ENCODE measurements at regions not wholly inside any gene's neighbourhood (a gene's known extent, or its start where the extent isn't known, plus 50 kb on each side); places are given as distances from the start of the nearest gene placed in this dataset.

GRCh38 chr2:8545695-8546611, 135.9 kb upstream of the ID2 start:
- no peak for ATAC-seq
- peaks cover 11 to 31% of the 10 kb centered on the region in 2 experiments for H3K4me1 ChIP-seq (replicated peaks in 1 of 2; ENCODE audit: control insufficient read depth in 2 of 2, insufficient read depth in 2 of 2, low read length in 2 of 2)
- no peak overlapping the region for H2AFZ ChIP-seq (ENCODE audit: low read depth, low read length)
- H3K4me2 ChIP-seq (ENCODE audit: insufficient read depth, low read length): no peak overlapping the region
- no peak for FAIRE-seq
- no peak overlapping the region for H3K4me3 ChIP-seq
- no TSS peak for BruUV-seq (replicated peaks)
- 0 out of 2 replicates have a peak, but pooled peaks have one; percentile 32 for TF ChIP-seq ZBTB33 (CRISPR knock-in tag; IDR thresholded peaks at IDR 0.05)
- peak in 1 of 2 experiments; percentile 6; a peak in 1 of 4 replicates for TF ChIP-seq RCOR1 (IDR thresholded peaks at IDR 0.05; ENCODE audit: borderline replicate concordance in 1 of 2, low read depth in 2 of 2, low read length in 2 of 2)
- no peak for TF ChIP-seq CREBBP (IDR thresholded peaks at IDR 0.05; ENCODE audit: low read depth, low read length)
- peak; percentile 57 for TF ChIP-seq RBM25 (IDR thresholded peaks at IDR 0.05; ENCODE audit: low read depth, low read length, severe bottlenecking)
- peak; percentile 11 for TF ChIP-seq KDM5B (IDR thresholded peaks at IDR 0.05; ENCODE audit: insufficient replicate concordance, low read depth, low read length)
- no peak for TF ChIP-seq CLOCK (CRISPR knock-in tag; IDR thresholded peaks at IDR 0.05; ENCODE audit: borderline replicate concordance)
- no peak for TF ChIP-seq SMARCA5 (IDR thresholded peaks at IDR 0.05)
- TF ChIP-seq SPI1 (IDR thresholded peaks at IDR 0.05; ENCODE audit: borderline replicate concordance, low read depth, low read length): peak; percentile 77
- H3K36me3 ChIP-seq (ENCODE audit: control insufficient read depth, insufficient read depth, low read length): no peaks in the 10 kb centered on the region
- POLR2A ChIA-PET: interaction anchor here (0.6 to 0.9 kb wide), 3 partner anchors 8 to 38 kb away, joined by 3 read pairs; no protein-coding TSS in a partner anchor
- DNase-seq (ENCODE audit: extremely low read depth in 1 of 4, low spot score in 3 of 4): no peak
- CTCF ChIA-PET (ENCODE audit: low intra/inter-chr PET ratio): interaction anchor here (1.3 kb wide), 1 partner anchor 140 kb away, joined by 4 read pairs; no protein-coding TSS in a partner anchor
- in situ Hi-C loops (cut with MboI) (no loop called here), intact Hi-C loops (cut with micrococcal nuclease) (loop anchor here (2.0 kb wide), 1 partner anchor 19 kb away; no protein-coding TSS in a partner anchor)
- H3K9me3 ChIP-seq (replicated peaks; ENCODE audit: control insufficient read depth, insufficient read depth, low read depth, low read length): no peaks in the 10 kb centered on the region
- H3K27ac ChIP-seq (ENCODE audit: extremely low read depth, low read depth, low read length): no peak overlapping the region
- no peaks in the 10 kb centered on the region for H3K79me2 ChIP-seq (ENCODE audit: control insufficient read depth, insufficient read depth, low read length)
- H3K27me3 ChIP-seq (ENCODE audit: control insufficient read depth in 2 of 2, insufficient read depth in 2 of 2, low read length in 2 of 2): peaks cover 0 to 3% of the 10 kb centered on the region in 2 experiments; a peak in 1 of 5 replicates
- H4K20me1 ChIP-seq (replicated peaks; ENCODE audit: control insufficient read depth, insufficient read depth, low read length): no peaks in the 10 kb centered on the region
- no peaks in the 10 kb centered on the region for H3K9me1 ChIP-seq (ENCODE audit: control insufficient read depth, insufficient read depth, low read length)
- H3K9ac ChIP-seq (ENCODE audit: insufficient read depth in 1 of 2, low read depth in 2 of 2, low read length in 2 of 2): no peak overlapping the region
- 81% methylated on average over 19 of the region's 30 CpGs for WGBS (ENCODE audit: insufficient coverage, low coverage, missing lambda C conversion rate)

Data from K562 (cell line).